BE2C (cell line): ENCODE measurements at regions not wholly inside any gene's neighbourhood (a gene's known extent, or its start where the extent isn't known, plus 50 kb on each side); places are given as distances from the start of the nearest gene placed in this dataset.

Source experiments
- DNase-seq: peaks from one replicate; pipeline ENCODE4 v3.0.0-alpha.2; 2020
- H3K27me3 ChIP-seq: fragments of 250-450 bp; sonication (Bioruptor Pico); 2 replicates; pipeline ENCODE4 v1.5.1; 2020; ENCODE audit warnings: mild to moderate bottlenecking
- H3K36me3 ChIP-seq: fragments of 250-450 bp; sonication (Bioruptor Pico); 2 replicates; pipeline ENCODE4 v1.5.1; 2020; ENCODE audit warnings: mild to moderate bottlenecking
- H3K4me1 ChIP-seq: fragments of 250-450 bp; sonication (Bioruptor Pico); 2 replicates; pipeline ENCODE4 v1.5.1; 2020
- H3K4me3 ChIP-seq: 2 replicates; pipeline ENCODE4 v1.5.1; 2011; ENCODE audit warnings: low read depth, low read length
- H3K9me3 ChIP-seq: fragments of 250-450 bp; sonication (Bioruptor Pico); 2 replicates; pipeline ENCODE4 v1.5.1; 2020
- TF ChIP-seq, protein P1 (sequence below): IDR thresholded peaks from 2 replicates; pipeline ENCODE4 v1.5.1; 2012; ENCODE audit warnings: mild to moderate bottlenecking, low read depth, low read length

DNA sequence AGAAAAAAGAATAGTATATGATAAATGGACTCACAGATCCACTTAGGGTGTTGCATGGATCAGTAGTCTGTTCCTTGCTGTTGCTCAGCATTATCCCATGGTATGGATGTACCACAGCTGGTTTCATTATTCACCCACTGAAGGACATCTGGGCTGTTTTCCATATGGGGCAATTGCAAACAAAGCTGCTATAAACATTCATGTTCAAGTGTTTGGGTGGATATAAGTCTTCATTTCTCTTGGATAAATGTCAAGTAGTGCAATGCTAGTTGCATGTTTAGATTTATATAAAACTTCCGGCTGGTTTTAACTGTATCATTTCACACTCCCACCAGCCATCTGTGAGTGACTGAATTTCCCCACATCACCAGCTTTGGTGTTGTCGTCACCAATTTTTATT, 137.7 kb downstream of the ASB7 start:
- no peak for DNase-seq
- no peak overlapping the region for H3K4me3 ChIP-seq
- H3K4me1 ChIP-seq, result no peaks in the 10 kb centered on the region
- TF ChIP-seq, protein P1, sequence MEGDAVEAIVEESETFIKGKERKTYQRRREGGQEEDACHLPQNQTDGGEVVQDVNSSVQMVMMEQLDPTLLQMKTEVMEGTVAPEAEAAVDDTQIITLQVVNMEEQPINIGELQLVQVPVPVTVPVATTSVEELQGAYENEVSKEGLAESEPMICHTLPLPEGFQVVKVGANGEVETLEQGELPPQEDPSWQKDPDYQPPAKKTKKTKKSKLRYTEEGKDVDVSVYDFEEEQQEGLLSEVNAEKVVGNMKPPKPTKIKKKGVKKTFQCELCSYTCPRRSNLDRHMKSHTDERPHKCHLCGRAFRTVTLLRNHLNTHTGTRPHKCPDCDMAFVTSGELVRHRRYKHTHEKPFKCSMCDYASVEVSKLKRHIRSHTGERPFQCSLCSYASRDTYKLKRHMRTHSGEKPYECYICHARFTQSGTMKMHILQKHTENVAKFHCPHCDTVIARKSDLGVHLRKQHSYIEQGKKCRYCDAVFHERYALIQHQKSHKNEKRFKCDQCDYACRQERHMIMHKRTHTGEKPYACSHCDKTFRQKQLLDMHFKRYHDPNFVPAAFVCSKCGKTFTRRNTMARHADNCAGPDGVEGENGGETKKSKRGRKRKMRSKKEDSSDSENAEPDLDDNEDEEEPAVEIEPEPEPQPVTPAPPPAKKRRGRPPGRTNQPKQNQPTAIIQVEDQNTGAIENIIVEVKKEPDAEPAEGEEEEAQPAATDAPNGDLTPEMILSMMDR, result no peak
- no peaks in the 10 kb centered on the region for H3K36me3 ChIP-seq
- H3K27me3 ChIP-seq, result peaks cover 3% of the 10 kb centered on the region
- no peaks in the 10 kb centered on the region for H3K9me3 ChIP-seq

- Histone ChIP-seq H3K9me3 (peaks cover 4% of the 10 kb centered on the region), H3K4me3 (no peak overlapping the region), H3K36me3 (no peaks in the 10 kb centered on the region), H3K27me3 (no peaks in the 10 kb centered on the region), H3K4me1 (no peaks in the 10 kb centered on the region)
- TF ChIP-seq, protein P1, result no peak
- no peak for DNase-seq
These were observed 128.0 kb upstream of the ALDH1A3 start for GRCh38 chr15:100751585-100751984.

GRCh38 chr15:100753503-100753902, 126.1 kb upstream of the ALDH1A3 start:
- TF ChIP-seq, protein P1, result no peak
- H3K27me3 ChIP-seq, result no peaks in the 10 kb centered on the region
- no peaks in the 10 kb centered on the region for H3K4me1 ChIP-seq
- no peak for DNase-seq
- H3K36me3 ChIP-seq, result no peaks in the 10 kb centered on the region
- H3K9me3 ChIP-seq, result peaks cover under 1% of the 10 kb centered on the region
- no peak overlapping the region for H3K4me3 ChIP-seq

DNA sequence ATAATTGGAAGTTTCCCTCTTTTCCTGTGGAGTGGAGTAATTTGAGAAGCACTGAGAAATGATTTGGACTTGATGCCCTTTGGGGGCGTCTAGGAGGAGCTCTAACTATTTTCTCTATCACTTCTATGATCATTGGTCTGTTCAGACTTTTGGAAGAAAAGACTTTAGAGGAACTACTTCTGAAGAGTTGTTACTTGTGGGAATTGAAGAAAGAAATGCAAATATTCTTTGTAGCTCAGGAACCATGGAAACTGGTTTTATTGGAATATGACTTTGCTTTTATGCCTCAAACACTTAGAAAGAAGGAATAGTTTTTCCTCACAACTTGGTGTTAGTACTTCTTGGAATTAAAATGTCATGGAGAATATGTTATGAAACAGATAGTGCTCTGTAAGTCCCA, 122.0 kb upstream of the ALDH1A3 start:
- Histone ChIP-seq H3K4me3 (no peak overlapping the region), H3K9me3 (no peaks in the 10 kb centered on the region), H3K36me3 (no peaks in the 10 kb centered on the region), H3K4me1 (peaks cover 6% of the 10 kb centered on the region; the same call in 1 of the 2 replicates), H3K27me3 (no peaks in the 10 kb centered on the region)
- TF ChIP-seq, protein P1, result no peak
- no peak for DNase-seq

GRCh38 chr15:100758555-100758954, 121.1 kb upstream of the ALDH1A3 start:
- H3K4me1 ChIP-seq, result peaks cover 8% of the 10 kb centered on the region
- TF ChIP-seq, protein P1, result no peak
- H3K4me3 ChIP-seq, result no peak overlapping the region
- DNase-seq, result no peak
- no peaks in the 10 kb centered on the region for H3K9me3 ChIP-seq
- H3K36me3 ChIP-seq, result no peaks in the 10 kb centered on the region
- H3K27me3 ChIP-seq, result no peaks in the 10 kb centered on the region

- Histone ChIP-seq H3K27me3 (no peaks in the 10 kb centered on the region), H3K4me3 (no peak overlapping the region), H3K9me3 (no peaks in the 10 kb centered on the region), H3K4me1 (peaks cover 13% of the 10 kb centered on the region), H3K36me3 (no peaks in the 10 kb centered on the region)
- DNase-seq, result no peak
- TF ChIP-seq, protein P1, result no peak
These were observed 120.5 kb upstream of the ALDH1A3 start for GRCh38 chr15:100759106-100759505.
